GM12891 (cell line): ENCODE measurements at regions not wholly inside any gene's neighbourhood (a gene's known extent, or its start where the extent isn't known, plus 50 kb on each side); places are given as distances from the start of the nearest gene placed in this dataset.
"Not testable (repeated sequence)": the region's sequence is repeated elsewhere in the genome, so short reads cannot be mapped to it uniquely, and the experiment has no call there.

Experiments
- DNase-seq: peaks from one replicate; pipeline ENCODE4 v3.0.0; 2011; ENCODE audit warnings: low spot score; ENCODE audit not compliant: insufficient read length
- FAIRE-seq: peaks from 2 replicates; lab custom pipeline; 2011; peaks lifted over from hg19 to GRCh38; lab: Jason Lieb, UNC
- PAX5 ChIP-seq: IDR thresholded peaks from 2 replicates; pipeline ENCODE4 v1.6.1; 2011; ENCODE audit warnings: low read length, moderate library complexity, mild to moderate bottlenecking; ENCODE audit not compliant: insufficient read depth, severe bottlenecking
- POLR2A ChIP-seq: IDR thresholded peaks from 2 replicates; pipeline ENCODE4 v1.6.1; 2011; ENCODE audit warnings: low read depth, low read length, control low read depth
- POLR2AphosphoS5 ChIP-seq: IDR thresholded peaks from 2 replicates; pipeline ENCODE4 v1.6.1; 2011; ENCODE audit warnings: low read depth, low read length, control low read depth
- POU2F2 ChIP-seq: IDR thresholded peaks from 2 replicates; pipeline ENCODE4 v1.6.1; 2011; ENCODE audit warnings: low read depth, mild to moderate bottlenecking, control low read depth, low read length, moderate library complexity
- SPI1 ChIP-seq: IDR thresholded peaks from 2 replicates; pipeline ENCODE4 v1.6.1; 2011; ENCODE audit warnings: low read depth, low read length, control low read depth
- TAF1 ChIP-seq: IDR thresholded peaks from 2 replicates; pipeline ENCODE4 v1.6.1; 2011; ENCODE audit warnings: low read depth, low read length, control low read depth

DNA sequence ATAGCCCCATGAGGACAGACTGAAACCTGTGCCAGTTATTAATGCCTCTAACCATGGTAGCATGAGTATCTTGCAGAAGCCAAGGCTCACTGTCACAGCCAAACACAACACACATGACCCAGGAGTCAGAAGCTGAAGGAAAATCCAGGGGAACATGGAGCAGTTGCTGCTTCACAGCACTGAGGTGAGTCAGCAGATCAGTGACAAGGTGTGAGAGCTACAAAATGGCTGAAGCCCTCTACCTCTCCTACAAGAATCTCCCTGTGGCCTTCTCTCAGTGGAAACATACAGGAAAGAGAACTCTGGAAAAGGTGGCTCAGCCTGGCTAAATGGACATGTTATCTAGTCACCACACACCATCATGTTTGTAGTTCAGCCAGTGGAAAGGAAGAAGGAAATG is 93.5 kb downstream of the NAB1 start:
- TF ChIP-seq POU2F2, result no peak
- no peak for TF ChIP-seq TAF1
- no peak for TF ChIP-seq POLR2AphosphoS5
- TF ChIP-seq SPI1, result no peak
- no peak for TF ChIP-seq PAX5
- no peak for TF ChIP-seq POLR2A
- DNase-seq, result no peak
- no peak for FAIRE-seq

DNA sequence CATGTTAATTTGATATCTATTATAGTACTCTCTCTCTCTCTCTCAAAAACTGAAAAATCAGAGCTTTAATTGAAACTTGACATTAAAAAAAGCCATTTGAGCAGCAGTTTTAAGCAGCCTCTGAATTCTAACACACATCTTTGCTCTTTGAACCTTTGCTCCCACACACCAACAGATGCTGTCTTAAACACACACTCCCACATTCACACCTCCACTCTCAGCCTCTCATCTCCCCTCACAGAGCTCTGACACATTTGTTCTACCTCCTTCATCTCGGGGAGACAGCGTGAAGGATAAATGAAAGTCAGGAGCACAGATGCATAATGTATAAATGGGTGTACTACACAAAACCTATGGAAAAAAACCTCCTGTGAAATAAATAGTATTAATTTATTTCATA is 95.2 kb downstream of the NAB1 start:
- FAIRE-seq (no peak), DNase-seq (no peak)
- no peak for TF ChIP-seq POLR2AphosphoS5
- TF ChIP-seq SPI1, result no peak
- TF ChIP-seq PAX5, result no peak

DNA sequence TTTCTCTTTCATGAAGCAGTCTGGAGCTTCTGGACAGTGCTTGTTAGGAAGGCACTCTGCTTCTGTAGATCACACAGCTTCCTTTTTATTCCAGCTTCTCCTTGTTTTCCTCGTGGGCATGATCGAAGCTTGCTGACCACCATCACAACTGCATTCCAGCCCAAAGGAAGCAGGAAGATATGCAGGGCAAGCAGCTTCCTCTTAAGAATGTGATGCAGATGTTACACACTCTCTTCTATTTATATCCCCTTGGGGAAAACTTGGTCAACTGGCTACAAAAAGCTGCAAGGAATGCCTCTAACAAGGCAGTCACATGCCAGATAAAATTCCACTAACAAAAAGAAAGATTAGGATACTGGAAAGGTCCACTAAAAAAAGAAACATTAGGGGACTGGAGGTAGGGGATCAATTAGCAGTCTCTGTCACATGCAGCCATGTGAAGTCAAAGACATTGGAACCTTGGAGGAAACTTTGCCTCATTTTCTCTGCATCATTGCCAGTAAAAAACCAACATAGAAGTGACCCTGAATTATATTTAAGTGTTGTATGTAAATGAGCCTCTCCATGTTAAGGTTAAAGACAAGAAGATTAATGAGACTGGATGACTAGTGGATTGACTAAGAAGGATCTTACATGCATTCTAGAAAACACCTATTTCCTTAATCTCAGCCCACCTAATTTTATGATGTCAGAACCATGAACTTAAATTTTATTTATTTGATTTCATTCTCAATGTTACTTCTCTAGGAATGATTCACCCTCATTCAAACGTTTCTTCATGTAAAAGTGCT is 98.3 kb downstream of the NAB1 start:
- FAIRE-seq (no peak), DNase-seq (no peak)
- TF ChIP-seq POLR2A, result no peak
- TF ChIP-seq PAX5, result no peak
- no peak for TF ChIP-seq POU2F2
- no peak for TF ChIP-seq TAF1
- TF ChIP-seq SPI1, result no peak
- TF ChIP-seq POLR2AphosphoS5, result no peak

DNA sequence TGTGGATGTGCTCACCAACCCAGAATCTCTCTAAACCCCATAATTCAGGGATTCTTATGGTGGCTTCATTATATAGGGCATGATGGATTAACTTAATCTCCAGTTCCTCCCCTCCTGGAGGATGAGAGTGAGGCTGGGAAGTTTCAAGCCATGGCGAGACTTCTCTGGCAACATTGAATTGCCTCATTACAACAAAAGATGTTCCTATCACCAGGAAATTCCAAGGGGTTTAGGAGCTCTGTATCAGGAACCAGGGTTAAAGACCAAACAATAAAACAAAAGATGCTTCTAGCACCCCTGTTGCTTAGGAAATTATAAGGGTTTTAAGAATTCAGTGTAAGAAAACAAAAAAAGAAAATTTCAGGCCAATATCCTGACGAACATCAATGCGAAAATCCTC is 100.1 kb downstream of the NAB1 start:
- FAIRE-seq (no peak), DNase-seq (no peak)
- no peak for TF ChIP-seq POLR2A
- TF ChIP-seq SPI1, result no peak
- TF ChIP-seq PAX5, result no peak
- TF ChIP-seq POLR2AphosphoS5, result no peak
- no peak for TF ChIP-seq TAF1
- no peak for TF ChIP-seq POU2F2

DNA sequence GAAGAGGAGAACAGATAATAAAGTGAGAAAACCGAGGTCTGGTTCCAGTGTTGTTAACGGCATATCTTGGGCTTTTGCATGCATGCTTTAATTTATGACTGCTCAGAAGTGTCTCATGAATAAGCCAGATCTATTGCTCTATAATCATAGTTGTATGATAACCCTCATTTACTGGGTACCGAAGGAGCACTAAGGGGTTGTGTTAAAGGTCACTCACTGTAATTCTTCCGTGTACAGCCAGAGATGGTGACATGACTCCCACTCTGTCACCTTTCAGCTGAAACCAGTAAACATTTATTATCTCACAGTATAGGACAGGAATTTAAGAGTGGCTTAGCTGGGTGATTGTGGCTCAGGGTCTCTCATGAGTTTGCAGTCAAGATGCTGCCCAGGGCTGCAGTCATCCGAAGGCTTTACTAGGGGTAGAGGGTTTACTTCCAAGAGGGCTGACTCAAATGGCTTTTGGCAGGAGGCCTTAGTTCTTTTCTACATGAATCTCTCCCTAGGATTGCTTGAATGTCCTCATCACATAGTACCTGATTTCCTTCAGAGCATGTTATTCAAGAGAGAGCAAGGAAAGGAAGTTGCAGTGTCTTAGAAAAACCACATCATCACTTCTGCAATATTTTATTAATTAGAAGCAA is 107.0 kb downstream of the NAB1 start:
- TF ChIP-seq POLR2AphosphoS5 (no peak), PAX5 (no peak), POLR2A (no peak), POU2F2 (no peak), SPI1 (no peak), TAF1 (no peak)
- FAIRE-seq (no peak), DNase-seq (no peak)

DNA sequence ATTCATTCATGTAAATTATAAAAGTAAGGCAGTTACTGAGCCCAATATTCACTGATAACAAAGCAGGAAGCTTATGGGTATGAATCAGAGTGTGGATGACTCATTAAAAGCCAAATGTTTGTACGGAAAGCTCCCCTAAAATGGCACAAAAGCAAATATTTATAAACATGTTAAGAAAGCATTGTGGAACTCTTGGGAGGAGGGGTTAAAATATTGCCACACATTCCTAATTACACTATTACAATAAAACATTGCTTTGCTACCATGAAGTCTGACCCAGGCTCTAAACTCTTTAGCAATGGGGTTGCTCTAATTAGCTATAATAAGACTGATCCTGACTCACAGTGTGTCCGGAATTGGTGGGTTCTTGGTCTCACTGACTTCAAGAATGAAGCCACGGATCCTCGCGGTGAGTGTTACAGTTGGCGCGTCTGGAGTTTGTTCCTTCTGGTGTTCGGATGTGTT is 110.9 kb downstream of the NAB1 start:
- TF ChIP-seq TAF1, result no peak
- no peak for TF ChIP-seq POLR2AphosphoS5
- TF ChIP-seq PAX5, result no peak
- TF ChIP-seq POU2F2, result no peak
- no peak for TF ChIP-seq SPI1
- FAIRE-seq (no peak), DNase-seq (no peak)

DNA sequence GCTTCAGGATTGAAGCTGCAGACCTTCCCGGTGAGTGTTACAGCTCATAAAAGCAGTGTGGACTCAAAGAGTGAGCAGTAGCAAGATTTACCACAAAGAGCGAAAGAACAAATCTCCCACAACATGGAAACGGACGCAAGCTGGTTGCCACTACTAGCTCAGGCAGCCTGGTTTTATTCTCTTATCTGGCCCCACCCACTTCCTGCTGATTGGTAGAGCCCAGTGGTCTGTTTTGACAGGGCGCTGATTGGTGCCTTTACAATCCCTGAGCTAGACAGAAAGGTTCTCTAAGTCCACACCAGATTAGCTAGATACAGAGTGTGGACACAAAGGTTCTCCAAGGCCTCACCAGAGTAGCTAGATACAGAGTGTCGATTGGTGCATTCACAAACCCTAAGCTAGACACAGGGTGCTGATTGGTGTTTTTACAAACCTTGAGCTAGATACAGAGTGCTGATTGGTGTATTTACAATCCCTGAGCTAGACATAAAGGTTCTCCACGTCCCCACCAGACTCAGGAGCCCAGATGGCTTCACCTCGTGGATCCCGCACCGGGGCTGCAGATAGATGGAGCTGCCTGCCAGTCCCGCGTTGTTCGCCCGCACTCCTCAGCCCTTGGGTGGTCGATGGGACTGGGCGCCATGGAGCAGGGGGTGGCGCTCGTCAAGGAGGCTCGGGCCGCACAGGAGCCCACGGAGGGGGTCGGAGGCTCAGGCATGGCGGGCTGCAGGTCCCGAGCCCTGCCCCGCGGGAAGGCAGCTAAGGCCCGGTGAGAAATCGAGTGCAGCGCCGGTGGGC is 111.7 kb downstream of the NAB1 start:
- not testable (repeated sequence) for FAIRE-seq, DNase-seq

DNA sequence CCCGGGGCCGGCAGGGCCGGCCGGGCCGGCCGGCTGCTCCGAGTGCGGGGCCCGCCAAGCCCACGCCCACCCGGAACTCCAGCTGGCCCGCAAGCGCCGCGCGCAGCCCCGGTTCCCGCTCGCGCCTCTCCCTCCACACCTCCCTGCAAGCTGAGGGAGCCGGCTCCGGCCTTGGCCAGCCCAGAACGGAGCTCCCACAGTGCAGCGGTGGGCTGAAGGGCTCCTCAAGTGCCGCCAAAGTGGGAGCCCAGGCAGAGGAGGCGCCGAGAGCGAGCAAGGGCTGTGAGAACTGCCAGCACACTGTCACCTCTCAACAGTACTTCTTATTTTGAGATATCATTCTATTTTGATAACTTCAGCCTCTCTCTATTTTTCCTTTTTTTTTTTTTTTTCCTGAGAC is 112.3 kb downstream of the NAB1 start:
- not testable (repeated sequence) for DNase-seq, FAIRE-seq

DNA sequence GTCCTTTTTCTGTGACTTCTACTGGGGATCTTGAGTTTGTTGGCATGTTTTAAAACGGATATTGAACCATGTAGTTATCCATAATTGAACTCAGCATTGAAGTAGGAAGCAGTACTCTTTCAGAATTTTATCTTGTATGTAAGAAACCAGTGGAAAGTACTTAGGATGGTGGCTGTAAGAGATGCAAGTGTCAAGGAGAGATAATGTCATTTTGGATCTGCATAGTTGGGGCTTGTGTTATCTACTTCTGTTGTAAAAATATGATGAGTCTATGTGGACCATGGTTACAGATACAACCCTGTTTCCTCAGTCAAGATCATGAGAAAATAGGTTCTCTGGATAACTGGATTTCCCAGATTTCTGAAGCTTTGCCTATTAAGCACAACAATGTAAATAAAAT is 113.7 kb downstream of the NAB1 start:
- FAIRE-seq (no peak), DNase-seq (no peak)
- no peak for TF ChIP-seq TAF1

DNA sequence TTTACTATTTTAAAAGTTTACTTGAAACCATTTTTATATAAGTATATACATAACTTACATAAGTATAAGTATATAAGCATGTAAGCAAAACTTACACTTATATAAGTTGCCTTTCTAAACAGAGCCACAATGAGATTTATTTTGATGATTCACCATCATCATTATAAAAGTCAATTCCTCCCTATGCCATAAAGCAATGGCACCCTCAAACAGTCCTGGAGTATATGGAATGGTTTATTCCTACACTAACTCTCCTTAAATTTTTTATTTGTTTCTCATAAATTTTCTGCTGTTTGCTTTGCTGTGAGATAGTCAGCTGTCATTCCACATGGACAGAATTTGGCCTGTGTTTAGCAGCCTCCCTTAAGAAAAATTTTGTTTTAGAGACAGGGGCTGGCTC is 114.2 kb downstream of the NAB1 start:
- no peak for DNase-seq
- no peak for FAIRE-seq

More for the DNA sequence above, 114.2 kb downstream of the NAB1 start:
- TF ChIP-seq POLR2AphosphoS5 (no peak), PAX5 (no peak), POU2F2 (no peak), POLR2A (no peak), SPI1 (no peak), TAF1 (no peak)
